ENCODE measurements at regions not wholly inside any gene's neighbourhood (a gene's known extent, or its start where the extent isn't known, plus 50 kb on each side); places are given as distances from the start of the nearest gene placed in this dataset.

DNA sequence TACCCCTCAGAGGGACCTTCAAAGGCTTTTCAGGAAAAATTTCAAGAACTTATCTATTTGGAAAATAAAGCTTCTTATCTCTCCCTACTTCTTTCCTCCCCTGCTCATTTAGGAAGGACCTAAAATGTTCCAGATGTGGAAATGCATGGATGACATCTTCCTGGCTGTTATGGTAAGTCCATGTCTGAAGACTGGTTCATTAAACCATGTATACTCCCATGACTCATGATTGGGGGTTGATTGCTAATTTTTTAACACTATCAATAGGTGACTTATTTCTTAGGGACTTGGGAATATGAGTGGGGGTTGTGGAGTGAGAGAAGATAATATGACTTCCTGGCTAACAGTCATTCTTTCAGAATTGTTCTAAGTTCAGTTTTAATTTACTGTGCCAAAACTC is 104.0 kb upstream of the PARD3B start:
- TF ChIP-seq, protein P1, sequence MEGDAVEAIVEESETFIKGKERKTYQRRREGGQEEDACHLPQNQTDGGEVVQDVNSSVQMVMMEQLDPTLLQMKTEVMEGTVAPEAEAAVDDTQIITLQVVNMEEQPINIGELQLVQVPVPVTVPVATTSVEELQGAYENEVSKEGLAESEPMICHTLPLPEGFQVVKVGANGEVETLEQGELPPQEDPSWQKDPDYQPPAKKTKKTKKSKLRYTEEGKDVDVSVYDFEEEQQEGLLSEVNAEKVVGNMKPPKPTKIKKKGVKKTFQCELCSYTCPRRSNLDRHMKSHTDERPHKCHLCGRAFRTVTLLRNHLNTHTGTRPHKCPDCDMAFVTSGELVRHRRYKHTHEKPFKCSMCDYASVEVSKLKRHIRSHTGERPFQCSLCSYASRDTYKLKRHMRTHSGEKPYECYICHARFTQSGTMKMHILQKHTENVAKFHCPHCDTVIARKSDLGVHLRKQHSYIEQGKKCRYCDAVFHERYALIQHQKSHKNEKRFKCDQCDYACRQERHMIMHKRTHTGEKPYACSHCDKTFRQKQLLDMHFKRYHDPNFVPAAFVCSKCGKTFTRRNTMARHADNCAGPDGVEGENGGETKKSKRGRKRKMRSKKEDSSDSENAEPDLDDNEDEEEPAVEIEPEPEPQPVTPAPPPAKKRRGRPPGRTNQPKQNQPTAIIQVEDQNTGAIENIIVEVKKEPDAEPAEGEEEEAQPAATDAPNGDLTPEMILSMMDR (IDR thresholded peaks at IDR 0.05): no peak
- TF ChIP-seq POLR2A (IDR thresholded peaks at IDR 0.05): no peak
